Left lobe of liver (tissue), 2 donors: ENCODE measurements at regions not wholly inside any gene's neighbourhood (a gene's known extent, or its start where the extent isn't known, plus 50 kb on each side); places are given as distances from the start of the nearest gene placed in this dataset.
"Not testable (repeated sequence)": the region's sequence is repeated elsewhere in the genome, so short reads cannot be mapped to it uniquely, and the experiment has no call there.

Experiments
- ATAC-seq: fragments of 200-7000 bp; cut with Tn5 transposase; one replicate; pipeline ENCODE4 v1.9.1; 2020; ENCODE audit warnings: mild to moderate bottlenecking, moderate library complexity
- DNase-seq: peaks from one replicate; pipeline ENCODE4 v3.0.0-alpha.2; 2020; ENCODE audit warnings: low spot score
- donor health status: DM: no; HTN: no; CAD: no; lungs with moderate emphysema.
- donor health status: DM: no; HTN: yes; CAD: no.

DNA sequence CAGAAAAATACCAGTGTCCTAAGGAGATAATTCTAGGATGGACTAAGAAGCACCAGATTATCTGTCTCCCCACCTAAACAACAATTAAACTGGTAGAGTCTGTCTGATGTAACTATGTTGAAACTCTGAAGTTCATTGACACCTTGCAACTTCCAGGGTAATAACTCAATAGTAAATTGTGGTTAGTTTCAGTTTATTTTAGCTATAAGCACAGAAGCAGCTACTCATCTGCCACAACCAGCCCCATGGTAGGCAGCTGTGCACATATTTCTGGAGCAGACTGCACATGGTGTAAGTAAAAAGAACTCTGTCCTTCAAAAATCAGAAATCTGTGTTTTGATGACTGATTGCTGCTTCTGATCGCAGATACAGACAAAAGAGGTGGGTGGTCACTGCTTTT is 852.1 kb downstream of the CDH11 start:
- no peak for DNase-seq
- no peak for ATAC-seq

DNA sequence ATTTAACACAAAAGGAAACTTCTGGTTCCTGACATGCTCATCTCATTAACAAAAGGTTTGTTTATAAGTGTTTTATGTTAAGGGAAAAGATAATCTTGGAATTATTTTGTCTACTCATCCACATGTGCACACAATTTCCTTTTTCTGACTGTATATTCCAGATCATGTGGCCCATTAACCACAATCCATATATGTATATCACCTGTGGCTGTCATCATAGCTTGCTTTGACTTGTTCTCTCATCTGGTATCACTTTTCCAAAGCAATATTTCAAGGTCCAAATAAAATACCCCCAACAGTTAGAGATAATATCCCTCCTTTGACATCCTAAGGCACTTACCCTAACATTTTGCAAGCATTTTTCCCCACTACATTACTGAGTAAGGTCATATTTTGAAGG is 856.1 kb downstream of the CDH11 start:
- DNase-seq (no peak), ATAC-seq (no peak)

DNA sequence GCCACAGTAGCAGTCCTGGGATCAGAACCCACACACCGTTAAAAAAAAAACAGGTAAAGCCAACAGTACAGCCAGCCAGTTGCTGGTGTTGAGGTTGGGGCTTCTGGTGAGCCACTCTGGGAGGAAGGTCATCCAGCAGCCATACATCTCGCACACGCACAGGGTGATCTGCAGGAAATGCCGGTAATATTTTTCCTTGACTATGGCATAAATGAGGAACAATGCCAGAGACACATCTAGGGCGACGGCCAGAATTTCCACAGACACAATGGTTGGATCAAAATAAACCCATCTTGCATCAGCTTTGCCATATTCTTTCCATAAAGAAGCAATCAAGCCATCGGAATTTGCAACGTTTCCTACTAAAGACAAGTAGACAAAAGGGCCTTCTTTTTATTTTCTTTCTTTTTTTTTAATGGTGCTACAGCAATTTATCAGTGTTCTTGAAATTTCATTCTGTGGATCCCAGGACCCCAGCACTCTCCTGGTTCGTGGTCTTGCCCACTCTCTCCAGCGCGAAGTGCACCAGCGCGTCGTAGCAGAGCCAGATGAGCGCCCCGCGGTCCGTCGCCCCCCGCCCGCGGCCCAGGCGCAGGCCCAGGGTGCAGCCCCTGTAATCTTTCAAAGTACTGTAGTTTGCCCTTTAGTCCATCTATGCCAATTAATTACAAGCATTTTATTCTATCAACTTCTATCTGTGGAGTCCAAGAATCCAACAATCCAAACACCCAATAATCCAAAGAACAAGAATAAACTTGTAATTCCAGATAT is 861.0 kb downstream of the CDH11 start:
- DNase-seq, ATAC-seq: not testable (repeated sequence)

DNA sequence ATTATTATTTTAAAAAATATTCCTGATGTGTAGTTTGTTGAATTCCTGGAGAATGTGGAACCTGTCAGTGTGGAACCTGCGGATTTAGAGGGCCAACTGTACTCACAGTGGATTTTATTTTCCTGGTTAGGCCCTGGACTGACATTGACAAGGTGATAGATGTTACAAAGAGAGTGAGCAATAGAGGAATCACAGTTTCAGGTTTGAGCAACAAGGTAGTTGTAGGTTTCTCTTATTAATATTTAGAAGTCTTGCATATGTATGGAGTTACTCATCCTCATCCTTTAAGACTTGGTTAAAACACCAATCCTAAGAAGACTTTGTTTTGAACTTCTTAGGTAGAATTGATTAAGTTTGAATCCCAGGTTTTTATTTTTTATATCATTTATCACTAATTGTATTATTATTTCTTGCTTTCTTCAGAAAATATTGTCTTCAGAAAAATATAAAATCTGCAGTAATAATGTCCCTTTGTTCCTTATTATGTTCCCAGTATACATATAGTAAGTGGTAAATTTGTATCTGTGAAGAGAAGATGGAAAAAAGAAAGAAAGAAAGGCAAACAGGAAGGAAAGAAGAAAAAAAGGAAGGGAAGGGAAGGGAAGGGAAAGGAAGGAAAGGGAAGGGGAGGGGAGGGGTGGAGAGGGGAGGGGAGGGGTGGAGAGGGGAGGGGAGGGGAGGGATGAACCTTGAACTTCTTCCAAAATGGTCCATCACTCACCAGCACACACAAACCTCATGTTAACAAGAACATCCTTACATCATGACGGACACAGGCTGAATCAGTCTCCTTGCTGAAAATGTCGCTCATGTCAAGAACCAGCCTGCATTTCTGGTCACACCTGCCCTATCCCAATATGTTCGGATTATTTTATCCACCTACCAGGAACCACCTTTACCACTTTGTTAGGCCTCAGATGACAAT is 867.2 kb downstream of the CDH11 start:
- no peak for ATAC-seq
- DNase-seq = no peak

DNA sequence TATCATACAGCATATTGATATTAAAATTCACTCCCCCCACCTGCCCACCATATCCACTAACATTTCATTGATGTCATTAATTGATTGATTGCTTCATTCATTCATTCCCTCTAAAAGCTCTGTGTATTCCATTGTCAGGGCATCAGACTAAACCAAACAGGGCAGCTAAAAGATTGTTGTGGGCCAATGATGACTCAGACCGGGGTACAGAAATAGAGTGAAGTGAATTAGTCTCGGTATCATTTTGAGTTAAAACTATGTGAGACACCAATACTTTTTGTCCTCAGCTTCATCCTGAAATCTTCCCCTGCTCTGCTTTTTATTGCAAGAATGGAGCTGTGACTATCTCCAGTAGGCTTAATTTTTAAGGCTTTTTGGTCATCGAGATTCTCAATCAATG is 868.3 kb downstream of the CDH11 start:
- DNase-seq (no peak), ATAC-seq (no peak)

DNA sequence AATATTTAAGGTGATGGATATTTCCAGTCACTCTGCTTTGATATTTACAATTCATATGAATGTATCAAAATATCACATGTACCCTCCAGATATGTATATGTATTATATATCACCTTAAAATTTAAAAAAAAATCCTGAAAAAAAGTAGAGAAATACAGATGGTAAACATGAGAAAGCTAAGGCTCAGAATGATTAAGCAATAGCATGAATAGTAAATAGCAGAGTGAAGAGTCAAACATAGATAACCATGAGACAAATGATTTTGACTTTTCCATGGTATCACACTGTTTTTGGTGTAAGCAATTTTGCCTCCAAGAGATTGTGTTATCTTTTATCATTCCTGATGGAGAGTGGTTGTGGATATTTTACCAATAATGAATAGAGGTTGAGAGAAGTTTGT is 868.8 kb downstream of the CDH11 start:
- ATAC-seq = no peak
- no peak for DNase-seq

DNA sequence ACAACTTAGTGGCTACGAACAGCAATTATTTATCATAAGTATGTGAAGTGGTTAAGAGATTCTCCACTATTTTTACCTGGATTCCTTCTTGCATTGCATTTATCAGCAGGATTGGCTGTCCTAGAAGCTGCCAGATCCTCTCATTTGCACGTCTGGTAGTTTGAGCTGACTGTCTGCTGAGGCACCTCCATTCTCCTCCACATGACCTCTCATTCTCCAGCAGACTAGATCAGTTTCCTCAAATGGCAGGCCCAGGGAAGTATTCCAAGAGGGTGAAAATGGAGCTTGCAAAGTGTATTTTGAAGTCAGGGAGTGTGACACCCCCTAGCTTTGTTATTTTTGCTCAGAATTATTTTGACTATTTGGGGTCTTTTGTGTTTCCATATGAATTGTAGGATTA is 870.1 kb downstream of the CDH11 start:
- no peak for ATAC-seq
- DNase-seq = no peak

DNA sequence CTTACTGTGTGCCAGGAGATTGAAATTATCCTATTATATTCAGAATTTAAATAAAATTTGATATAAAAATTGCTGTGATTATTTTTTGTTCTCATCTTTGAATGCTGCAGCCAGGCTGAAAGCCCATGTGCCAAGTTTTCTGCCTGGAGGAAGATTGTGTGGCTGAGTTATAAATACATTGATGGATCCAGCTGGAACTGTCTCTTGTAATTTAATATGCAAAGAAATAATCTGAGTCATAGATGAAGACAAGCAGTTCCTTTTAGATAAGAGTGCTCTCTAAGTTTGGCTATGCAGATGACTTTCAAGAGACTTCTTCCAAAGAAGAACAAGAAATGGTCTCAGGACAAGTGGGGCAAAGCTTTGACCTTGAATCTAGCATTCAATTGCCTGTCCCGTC is 871.0 kb downstream of the CDH11 start:
- DNase-seq = no peak
- no peak for ATAC-seq

DNA sequence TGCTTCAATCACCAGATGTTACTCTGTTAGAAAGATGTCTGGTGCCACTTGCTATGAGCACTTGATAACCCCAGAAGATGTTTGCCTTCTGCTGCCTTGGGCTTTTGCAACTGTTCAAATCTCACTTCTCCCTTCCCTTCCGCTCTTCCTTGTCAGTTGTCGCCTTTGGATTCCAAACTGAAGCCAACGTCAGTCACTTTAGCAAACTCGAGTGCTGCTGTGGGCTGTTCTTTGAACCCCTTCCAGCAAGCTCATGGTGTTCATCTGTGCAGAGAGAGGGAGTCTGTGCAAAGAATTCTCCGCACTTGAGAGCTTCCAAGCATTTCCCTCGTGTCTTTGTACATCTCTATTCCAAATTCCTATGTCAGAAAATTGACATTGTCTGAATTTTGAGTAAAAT is 879.4 kb downstream of the CDH11 start:
- no peak for ATAC-seq
- DNase-seq = no peak

DNA sequence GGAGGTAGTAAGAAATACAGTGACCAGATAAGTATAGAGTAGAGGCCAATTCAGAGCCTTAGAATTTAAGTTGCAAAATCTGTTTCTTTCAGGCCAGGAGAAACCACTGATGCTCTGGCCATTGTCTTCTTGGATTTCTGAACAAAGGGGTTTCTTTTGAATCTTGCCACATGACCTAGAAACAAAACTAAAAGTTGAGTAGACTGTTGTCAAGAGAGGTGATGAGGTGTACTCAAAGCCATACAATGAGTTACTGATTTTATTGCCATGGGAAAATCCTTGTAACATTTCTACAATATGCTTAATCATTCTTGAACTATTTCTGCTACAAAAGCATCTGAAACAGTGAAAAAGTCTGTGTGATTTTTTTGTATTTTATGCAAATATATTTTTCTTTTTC is 881.3 kb downstream of the CDH11 start:
- DNase-seq = no peak
- ATAC-seq = no peak

DNA sequence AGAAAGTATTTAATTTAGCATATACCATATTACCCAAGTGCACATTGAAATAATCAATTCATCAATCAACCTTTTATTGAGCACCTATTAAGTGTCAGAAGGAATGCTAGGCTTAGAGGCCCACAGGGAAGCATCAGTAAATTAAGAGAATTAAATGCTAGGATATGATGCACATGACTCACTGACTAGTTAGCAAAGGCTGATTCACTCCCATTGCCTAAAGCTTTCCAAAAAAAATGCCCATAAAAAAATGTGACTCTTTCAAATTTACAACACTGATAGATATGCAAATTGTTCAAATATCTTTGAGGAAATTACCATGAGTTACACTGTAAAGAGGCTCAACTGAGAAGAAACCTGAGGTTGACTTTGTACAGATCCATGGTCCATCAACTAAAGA is 883.3 kb downstream of the CDH11 start:
- ATAC-seq (no peak), DNase-seq (no peak)

DNA sequence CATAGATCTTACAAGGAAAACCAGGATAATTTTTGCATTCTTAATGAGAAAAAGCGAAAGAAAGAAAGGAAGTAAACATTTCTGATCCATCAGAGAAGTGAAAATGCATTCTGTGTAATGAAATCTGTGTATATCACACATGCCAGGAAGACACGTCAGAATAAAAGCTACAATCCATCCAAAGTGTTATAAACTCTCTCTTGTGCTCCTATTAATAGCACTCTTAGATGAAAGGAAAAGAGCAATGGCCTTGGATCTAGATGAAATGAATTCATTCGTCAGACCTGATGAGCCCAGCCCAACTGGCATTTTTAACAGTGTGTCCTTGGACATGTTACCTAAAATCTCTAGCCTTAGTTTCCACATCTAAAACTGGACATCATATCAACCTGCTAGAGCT is 885.5 kb downstream of the CDH11 start:
- ATAC-seq (no peak), DNase-seq (no peak)

DNA sequence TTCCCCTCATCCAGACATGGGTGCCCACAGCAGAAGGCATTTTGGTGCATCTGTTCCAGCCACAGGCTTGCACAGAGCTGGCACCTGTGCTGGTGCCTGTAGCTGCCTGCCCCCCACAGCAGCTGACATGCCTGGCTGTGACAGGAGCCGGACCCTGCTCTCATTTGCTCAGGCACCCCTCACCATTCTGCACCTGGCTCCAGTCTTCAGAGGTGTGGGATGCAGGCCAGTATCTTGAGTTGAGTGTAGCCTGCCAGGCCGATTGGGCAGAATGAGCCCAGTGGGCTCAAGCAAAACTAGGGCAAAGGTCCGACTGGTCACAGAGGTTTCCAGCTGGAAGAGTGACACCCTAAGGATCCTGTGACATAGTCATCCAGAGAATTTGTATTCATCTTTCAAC is 887.7 kb downstream of the CDH11 start:
- no peak for ATAC-seq
- DNase-seq = no peak

DNA sequence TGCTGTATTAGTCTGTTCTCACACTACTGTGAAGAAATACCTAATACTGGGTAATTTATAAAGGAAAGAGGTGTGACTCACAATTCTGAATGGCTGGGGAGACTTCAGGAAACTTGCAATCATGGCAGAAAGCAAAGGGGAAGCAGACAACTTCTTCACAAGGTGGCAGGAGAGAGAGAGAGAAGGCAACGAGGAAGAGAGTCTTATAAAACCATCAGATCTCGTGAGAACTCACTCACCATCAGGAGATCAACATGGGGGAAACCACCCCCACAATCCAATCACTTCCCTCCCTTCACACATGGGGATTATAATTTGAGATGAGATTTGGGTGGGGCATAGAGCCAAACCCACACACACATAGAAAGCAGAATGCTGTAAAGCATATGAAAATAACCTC is 896.2 kb downstream of the CDH11 start:
- no peak for DNase-seq
- ATAC-seq = no peak

DNA sequence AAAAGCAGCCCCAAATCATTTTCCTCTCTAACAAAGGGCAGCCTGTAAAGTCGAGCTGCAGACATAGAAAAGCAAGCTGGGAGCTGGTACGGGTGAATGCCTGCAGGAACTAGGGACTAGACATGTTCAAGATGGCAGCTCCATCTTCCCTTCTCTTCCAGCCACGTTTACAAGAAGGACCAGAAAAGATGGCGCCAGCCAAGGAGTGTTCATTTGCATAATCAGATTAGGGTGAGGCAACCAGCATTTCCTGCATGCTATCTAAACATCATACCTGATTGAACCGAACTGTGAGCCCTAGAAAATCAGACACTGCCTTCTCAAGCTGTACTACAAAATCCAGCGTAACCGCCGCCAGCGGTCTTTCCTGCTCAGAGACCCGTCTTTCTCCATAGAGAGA is 896.8 kb downstream of the CDH11 start:
- no peak for ATAC-seq
- no peak for DNase-seq

DNA sequence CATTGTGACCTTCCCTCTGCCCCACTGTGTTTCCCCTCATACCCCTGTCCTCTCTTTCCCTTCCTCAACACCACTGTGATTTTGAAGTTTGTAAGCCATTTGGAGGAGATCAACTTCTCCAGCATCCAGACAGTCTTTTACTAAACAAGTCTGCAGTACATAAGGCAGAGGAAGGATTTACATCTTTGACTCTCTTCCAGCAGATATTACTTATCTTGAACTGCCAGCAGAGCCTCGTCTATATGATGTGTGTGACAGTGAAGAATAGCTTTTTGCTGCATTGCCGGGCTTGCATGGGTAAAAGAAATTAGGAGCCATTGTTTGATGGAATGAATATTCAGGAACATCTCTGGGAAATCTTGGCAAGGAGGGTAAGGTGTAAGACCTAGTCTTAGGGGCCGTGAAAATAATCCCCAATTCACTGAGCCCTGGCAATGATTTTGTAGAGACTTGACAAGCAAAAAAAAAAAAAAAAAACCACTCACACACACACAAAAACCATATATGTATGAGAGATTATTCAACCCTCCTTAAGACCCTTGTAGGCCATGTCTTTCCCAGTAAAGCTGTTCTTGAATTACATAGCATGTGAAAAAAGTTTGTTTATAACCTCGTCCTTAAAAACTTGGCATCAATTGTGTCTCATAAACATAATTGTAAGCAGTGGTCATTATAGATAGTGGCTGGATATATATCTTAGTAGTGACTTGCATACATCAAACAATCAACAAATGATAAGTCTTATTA is 903.9 kb downstream of the CDH11 start:
- no peak for ATAC-seq
- DNase-seq = no peak

DNA sequence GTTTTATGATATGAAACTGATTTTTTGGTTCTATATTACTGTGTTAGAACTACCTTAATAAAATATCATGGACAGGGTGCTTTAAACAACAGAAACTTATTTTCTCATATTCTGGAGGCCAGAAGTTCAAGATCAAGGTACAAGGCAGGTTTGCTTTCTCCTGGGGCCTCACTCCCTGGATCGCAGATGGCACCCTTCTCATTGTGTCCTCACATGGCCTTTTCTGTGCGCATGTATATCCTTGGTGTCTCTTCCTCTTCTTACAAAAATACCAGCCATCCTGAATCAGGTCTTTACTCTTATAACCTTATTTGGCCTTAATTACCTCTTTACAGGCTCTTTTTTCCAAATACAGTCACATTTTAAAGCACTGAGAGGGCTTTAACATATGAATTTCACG is 906.1 kb downstream of the CDH11 start:
- DNase-seq (no peak), ATAC-seq (no peak)

DNA sequence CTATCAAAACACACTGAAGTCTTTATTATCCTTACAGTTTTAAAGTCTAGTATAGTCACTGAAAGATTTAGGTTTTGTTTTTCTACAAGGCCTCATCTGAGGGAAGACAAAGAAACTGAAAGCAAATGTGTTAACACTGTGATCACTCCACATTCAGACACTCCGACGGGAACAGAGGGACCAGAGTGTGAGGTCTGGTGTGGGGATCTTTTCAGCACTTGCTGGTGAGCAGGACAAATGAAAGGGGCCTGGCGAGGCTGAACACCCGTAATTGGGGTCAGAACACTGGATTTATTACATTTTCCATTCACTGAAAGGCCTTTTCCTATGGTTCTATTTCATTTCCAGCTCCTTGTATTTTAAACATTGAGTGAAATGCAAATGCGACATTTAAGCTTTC is 910.5 kb downstream of the CDH11 start:
- ATAC-seq (no peak), DNase-seq (no peak)

DNA sequence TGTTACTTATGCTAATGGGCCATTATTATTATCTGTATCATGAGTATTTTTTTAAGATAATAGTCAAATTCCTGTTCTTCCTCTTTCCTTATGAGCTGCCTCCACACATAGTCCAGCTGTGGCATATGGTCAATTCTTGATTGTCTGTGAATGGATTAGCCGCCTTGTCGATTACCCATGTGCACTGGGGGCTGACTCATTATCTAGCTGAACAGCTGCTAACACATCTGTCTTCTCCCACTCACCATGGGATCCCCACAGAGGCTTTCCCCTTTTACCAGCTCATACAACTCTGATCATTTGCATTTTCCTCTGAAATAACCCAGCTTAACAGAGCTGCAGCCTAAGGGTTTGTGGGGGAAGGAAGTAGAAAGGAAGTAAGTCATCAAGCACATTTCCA is 915.0 kb downstream of the CDH11 start:
- ATAC-seq = no peak
- DNase-seq = no peak

DNA sequence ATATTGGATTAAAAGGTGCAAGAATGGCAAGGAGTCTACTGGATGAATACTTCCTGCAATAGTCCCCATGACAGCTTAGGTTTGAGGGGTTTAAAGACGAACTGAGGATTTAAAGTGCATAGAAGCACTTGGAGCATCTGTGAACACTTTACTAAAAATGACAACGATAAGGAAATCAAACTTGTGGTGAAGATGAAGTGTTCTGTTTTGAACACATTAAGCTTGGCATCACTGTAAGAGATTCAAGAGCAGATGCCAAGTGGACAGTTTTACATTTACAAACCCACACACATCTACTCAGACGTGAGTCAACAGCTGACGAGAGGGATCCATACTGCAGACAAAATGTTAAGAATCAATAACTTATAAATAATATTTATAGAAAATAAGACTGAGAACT is 918.7 kb downstream of the CDH11 start:
- no peak for DNase-seq
- no peak for ATAC-seq

DNA sequence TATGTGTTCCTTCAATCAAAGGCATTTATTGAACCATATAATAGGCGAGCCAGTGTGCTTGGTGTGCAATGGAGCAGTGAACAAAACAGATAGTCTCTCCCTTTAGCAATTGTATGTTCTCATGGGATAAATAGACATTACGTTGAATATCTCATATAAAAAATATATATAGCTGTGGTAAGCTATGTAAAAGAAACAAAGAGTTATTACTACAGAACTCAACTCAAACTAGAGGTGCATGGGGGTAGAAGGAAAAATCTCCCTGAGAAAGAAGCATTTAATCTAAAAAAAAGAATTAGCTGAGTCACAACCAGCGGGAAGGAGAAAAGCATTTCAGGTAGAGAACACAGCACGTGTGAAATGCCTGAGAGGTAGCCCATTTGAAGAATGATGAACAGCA is 919.3 kb downstream of the CDH11 start:
- no peak for ATAC-seq
- DNase-seq = no peak

DNA sequence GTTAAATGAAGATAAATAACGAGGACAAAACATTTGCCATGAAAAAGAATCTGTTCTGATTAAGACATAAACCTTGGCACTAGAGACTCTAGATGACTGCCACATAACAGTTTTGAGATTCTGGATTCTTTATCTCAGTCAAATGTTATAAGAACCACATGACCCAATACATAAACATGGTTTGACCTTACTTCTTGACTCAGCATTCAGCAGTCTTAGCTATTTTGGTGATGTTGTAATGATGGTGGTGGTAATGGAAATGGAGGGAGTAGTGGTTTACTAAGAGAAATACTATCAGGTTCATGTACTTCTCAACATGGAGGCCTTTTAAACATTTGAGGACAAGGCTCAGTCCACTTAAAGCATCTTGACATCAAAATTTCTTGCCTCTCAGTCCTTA is 925.4 kb downstream of the CDH11 start:
- no peak for ATAC-seq
- DNase-seq = no peak
